OCI-M2 (cell line): ENCODE measurements at regions not wholly inside any gene's neighbourhood (a gene's known extent, or its start where the extent isn't known, plus 50 kb on each side); places are given as distances from the start of the nearest gene placed in this dataset.

Experiments
- DNase-seq: peaks from one replicate; lab custom pipeline; 2025; ENCODE audit not compliant: unreplicated experiment; lab: John Stamatoyannopoulos, UW

- no peak for DNase-seq
These were observed 126.3 kb upstream of the JUN start for GRCh38 chr1:58909914-58910681.

DNA sequence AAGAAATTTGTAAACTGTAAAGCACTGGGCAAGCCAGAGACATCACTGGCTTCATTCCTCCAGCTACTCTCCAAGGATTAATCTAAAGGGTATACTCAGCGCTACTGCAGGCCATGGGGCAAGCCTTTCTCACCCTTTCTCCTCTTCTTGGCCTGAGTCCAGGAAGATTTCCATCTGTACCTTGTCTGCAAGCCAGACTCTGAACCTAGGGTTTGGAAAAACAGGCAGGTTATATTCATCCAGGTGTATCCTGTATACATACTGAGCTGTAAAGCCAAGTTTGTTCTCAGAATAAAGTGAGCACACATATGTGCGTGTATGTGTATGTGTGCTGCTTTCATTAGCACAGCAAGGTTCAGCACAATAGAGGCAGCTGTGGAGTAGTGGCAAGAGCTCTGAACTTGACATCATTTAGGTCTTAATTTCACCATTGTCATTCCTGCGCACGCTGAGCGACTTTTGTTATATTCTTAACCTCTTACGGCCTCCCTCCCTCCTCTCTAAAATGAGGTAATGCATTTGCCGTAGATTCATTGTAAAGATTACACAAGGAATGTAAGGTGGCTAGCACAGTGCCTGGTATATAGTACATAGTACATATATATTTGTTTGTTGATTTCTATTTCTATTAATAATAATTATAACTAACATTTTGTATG lies 128.1 kb upstream of the JUN start:
- DNase-seq, result no peak

DNA sequence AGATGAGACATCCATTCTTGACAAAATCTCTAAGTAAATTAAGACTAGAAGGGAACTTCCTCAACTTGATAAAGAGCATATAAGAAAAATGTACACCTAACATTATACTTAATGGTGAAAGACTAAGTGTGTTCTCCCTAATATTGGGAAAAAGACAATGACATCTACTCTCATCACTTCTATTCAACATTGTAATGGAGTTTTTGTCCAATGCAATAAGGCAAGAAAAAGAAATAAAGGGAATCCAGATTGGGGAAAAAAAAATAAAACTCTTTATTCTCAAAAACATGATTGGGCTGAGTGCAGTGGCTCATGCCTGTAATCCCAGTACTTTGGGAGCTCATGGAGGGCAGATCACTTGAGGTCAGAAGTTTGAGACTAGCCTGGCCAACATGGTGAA lies 131.1 kb upstream of the JUN start:
- no peak for DNase-seq

DNA sequence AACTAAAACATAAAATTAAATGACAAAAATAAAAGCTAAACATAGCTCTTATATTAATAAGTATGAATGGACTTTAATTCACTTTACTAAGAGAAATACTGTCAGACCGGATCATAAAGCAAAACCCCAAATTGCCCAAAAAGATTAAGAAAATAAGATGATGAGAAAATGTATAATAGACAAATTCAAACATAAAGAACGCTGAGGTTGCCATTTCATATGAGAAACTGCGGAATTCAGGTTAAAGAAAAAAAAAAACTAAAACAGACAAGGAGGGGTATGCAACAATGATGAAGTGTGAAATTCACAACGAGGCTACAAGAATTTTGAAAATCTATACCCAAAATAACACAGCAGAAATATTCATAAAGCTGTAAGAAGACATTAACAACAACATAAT lies 133.6 kb upstream of the JUN start:
- DNase-seq, result no peak

DNA sequence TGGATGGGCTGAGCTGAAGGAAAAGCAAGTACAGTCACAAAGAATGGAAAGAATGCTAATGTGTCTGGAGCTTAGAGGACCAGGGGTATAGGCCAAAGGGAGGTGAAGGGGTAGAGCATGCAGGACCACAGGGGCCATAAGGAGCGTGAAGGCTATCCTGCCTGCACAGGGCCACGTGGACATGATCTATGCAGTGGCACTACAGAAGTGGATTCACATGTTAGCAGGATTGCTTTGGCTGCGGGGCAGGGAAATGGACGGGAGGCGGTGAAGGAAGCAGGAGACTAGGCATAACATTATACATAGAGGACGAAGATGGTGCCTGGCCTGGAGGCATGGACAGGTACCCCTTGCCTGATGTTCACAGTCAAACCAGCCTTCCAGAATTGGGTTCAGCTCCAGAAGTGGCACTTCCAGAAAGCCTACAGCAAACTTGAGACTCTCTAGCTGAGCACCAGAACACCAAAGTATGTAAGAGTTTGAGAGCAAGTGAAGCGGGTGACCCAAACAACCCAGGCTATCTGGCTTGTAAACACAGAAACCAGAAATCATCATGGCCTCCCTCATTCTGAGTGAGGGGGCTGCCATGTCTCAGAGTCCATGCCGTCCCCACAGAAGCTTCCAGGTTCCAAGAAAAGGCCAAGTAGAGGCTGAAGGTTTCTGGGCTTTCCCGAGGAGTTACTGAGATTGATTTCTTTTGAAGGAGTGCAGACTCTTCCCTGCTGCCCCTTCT lies 135.5 kb upstream of the JUN start:
- DNase-seq, result no peak

DNA sequence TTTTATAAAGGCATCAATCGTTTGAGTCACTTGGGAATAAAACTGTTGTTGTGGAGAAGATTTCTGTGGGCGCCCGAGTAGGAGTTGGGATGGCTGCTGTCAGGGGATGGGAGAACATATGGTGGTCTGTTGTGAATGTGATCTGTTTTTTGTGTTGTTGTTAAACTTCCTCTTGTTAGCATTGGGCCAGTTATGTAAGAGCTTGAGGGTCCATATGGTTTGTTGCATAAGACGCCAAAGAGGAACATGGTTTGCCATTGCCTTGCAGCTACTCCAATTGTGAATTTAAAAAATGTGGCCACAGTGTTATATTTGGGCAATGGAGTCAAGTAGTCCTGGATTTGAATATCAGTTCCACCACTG lies 136.1 kb upstream of the JUN start:
- no peak for DNase-seq

GRCh38 chr1:58921342-58921741 lies 137.5 kb upstream of the JUN start:
- no peak for DNase-seq

DNA sequence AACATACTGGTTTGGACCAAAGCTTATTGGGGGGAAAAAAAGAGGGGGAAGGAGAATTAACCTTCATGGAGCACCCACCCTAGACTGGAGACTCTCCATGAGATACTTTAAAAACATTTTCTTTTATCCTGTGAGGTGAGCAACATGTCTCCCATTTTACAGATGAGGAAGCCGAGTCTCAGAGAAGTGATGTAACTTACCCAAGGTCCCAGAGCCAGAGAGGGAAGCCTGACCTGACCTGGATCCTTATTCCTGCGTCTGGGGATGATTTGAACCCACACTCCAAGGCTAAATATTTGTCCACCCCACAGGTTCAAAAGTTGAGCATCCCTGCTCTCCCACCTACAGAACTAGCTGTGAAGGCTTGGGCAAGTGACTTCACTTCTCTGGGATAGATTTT lies 137.9 kb upstream of the JUN start:
- DNase-seq, result no peak

DNA sequence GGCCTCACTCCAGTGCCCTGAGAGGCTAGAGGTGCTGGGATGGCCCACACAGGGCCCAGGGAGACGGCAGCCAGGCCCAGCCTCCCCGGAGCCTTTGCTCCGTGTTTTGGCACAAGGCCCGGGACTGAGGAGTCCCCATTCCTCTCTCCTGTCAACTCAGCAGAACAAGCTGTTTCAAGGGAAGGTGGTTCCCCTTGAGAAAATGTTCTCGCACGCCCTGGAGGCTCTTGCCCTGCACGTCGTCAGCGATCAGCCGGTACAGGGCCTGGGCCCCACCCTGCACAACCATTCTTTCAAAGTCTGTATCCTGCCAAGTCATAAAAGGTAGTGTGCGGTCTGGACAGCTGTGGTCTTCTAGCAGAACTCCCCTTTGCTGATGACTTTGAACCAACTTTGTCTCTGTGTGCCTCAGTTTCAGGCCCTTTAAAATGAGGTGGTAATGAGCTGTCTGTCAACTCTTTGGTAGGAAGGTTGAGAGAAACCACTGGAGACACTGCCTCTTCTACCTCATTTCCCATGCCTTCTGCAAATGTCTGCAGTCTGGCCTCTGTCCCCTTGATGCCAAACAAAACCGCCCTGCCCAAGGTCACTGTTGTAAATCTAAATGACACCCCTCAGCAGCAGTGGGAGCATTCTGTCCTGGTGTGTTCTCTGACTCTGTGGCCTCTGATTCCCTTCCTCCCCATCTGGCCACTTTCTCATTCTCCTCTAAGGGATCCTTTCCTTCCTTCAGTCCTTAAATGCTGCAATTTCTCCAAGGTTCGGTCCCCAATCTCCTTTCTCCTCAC lies 138.6 kb upstream of the JUN start:
- no peak for DNase-seq

GRCh38 chr1:58923090-58923470 lies 139.2 kb upstream of the JUN start:
- DNase-seq, result no peak

- no peak for DNase-seq
These were observed 140.2 kb upstream of the JUN start for GRCh38 chr1:58924016-58924565.

- no peak for DNase-seq
These were observed 141.0 kb upstream of the JUN start for GRCh38 chr1:58924821-58925220.

GRCh38 chr1:58925247-58925646 lies 141.4 kb upstream of the JUN start:
- no peak for DNase-seq

DNA sequence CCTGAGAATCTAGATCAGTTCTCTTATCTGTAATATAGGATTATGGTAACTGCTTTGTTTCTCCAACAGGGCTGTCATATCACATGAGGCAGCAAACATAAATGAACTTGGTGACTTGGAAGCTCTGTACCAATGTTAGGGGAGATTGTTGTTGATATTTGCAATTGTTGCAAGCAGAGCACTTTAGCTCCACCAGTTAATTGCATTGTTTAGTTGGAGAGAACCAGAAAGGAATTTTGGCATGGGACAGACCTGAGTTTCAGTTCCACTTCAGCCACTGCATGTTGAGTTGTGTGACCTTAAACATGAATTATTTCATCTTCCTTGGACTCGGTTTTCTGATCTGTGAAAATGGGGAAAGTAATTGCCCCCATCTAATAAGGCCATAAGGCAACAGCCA lies 142.3 kb upstream of the JUN start:
- DNase-seq, result no peak

GRCh38 chr1:58927041-58927721 lies 143.3 kb upstream of the JUN start:
- no peak for DNase-seq

- DNase-seq, result no peak
These were observed 143.9 kb upstream of the JUN start for GRCh38 chr1:58927722-58928085.

GRCh38 chr1:58928514-58928913 lies 144.7 kb upstream of the JUN start:
- DNase-seq, result no peak

DNA sequence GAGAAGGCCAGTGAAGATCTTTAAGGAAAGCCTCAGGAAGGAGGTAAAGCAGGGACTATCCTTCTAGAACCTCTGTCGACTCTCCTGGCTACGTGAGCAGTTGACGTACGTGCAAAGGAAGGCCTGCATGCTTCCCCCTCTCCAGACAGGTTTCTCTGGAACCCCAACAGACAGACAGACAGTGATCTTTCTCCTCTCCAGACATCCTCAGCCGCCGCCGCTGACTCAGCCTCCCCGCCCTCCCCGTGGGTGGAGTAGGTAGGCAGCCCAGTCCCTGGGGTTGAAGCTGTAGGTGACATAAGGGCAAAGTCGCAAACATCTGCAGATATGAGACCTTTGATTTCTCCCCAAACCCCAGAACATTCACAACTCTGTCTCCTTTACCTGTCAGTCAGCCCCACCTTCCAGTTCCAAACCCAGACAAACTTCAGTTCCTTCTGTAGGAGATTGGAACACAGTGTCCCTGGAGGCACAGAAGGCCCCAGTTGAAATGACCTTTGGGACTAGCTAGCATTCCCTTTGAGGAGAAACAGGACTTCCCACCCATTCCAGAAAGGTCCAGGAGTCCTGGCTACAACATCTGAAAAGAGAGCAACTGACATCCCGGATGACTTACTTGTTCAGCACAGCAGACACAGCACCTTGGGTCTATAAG lies 146.0 kb upstream of the JUN start:
- no peak for DNase-seq

DNA sequence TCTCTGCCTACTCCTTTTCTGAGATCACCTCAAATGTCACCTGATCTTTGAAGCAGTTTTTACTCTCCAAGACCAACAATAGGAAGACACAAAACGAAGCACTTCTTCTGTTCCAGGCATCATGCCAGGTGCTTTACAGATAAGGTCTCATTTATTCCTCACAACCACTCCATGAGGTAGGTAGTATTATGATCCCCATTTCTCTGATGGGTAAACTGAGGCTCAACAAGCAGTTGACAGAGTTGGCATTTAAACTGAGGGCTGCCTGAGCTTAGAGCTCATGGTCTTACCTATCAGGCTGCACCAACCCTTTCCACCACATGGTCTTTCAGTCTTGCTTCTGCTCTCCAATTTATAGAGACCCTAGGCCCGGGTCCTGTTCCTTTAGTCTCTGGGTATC lies 147.2 kb upstream of the JUN start:
- DNase-seq, result no peak

- DNase-seq, result no peak
These were observed 147.9 kb upstream of the JUN start for GRCh38 chr1:58931756-58932155.
